ENCODE measurements at regions not wholly inside any gene's neighbourhood (a gene's known extent, or its start where the extent isn't known, plus 50 kb on each side); places are given as distances from the start of the nearest gene placed in this dataset.

DNA sequence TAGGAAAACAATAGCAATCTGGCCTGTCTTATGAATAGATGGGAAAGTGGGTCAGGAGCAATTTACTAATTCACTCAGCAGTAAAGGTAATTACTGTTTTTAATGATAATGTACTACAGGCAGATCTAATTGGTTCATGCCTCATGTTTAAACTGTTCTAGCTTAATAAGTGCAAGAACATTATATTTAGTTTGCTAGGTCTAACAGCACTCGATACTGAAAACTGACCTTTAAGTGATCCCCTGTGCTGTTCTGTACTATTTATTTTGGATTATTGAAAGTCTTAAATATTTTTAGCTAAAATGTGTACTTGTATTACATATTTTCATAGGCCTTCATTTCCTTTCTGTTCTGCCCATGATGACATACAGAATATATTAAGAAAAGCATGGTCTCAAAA, 998.0 kb upstream of the GJE1 start:
- no peak overlapping the region for H3K4me3 ChIP-seq (ENCODE audit: low read depth, low read length)
- no peak for DNase-seq (ENCODE audit: low read depth)
- TF ChIP-seq, protein P1, sequence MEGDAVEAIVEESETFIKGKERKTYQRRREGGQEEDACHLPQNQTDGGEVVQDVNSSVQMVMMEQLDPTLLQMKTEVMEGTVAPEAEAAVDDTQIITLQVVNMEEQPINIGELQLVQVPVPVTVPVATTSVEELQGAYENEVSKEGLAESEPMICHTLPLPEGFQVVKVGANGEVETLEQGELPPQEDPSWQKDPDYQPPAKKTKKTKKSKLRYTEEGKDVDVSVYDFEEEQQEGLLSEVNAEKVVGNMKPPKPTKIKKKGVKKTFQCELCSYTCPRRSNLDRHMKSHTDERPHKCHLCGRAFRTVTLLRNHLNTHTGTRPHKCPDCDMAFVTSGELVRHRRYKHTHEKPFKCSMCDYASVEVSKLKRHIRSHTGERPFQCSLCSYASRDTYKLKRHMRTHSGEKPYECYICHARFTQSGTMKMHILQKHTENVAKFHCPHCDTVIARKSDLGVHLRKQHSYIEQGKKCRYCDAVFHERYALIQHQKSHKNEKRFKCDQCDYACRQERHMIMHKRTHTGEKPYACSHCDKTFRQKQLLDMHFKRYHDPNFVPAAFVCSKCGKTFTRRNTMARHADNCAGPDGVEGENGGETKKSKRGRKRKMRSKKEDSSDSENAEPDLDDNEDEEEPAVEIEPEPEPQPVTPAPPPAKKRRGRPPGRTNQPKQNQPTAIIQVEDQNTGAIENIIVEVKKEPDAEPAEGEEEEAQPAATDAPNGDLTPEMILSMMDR (IDR thresholded peaks at IDR 0.05; ENCODE audit: control insufficient read depth, extremely low read depth, insufficient read depth), result no peak

DNA sequence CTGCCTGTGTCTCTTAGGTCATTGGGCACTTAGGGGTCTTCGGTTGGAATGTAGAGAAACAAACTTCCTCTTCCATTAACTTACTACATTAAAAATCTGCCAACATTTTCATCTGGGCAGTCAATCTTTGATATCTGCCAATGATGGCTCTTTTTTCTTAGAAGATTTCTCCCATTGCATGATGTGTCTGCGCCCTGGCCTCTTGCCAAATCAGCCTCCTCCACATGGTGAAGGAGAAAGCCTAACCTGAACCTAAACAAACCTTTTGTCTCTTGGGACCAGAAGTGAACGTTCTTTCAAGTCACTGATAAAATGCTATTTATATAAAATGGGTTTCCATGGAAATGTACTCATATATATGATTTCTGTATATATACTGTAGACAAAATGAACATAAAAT, 998.9 kb upstream of the GJE1 start:
- no peak for DNase-seq (ENCODE audit: low read depth)

DNA sequence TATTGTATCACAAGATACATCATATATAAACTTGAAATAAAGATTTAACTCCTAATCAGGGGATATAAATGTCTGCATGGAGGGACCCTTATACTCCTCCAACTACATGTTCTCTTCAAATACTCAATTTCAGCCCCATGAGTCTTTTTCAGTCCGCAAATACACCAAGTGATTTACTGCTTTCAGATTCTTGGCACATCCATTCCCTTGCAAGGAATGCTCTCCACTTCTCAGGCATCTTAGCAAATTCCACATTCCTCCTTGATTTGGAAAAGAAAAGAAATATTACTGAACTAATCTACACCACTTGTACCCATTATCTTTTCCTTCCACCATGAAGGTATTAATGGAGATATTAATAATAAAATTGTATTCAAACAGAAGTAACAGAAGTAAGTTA, 999.4 kb upstream of the GJE1 start:
- DNase-seq (ENCODE audit: low read depth), result no peak
- TF ChIP-seq, protein P1 (IDR thresholded peaks at IDR 0.05; ENCODE audit: control insufficient read depth, extremely low read depth, insufficient read depth), result no peak

More for the DNA sequence above, 998.9 kb upstream of the GJE1 start:
- H3K4me3 ChIP-seq (ENCODE audit: low read depth, low read length), result no peak overlapping the region
- TF ChIP-seq, protein P1 (IDR thresholded peaks at IDR 0.05; ENCODE audit: control insufficient read depth, extremely low read depth, insufficient read depth), result no peak

DNA sequence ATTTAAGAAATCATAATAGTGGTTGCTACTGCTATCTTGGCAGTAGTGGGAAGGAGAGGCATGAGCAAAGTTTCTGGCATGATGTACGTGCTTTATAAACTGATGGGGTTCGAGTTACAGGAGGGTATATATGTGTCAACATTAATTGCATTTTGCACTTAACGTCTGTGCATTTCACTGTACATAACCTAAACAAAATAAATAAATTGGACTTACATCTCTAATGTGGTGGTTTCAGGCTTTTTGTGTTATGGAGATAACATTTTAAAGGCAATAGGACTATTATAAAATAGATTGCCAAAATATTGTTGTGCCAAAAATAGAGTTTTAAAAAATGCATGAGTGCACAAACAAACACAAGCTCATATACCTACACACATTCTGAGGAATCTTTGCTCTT, 1001.1 kb upstream of the GJE1 start:
- no peak for DNase-seq (ENCODE audit: low read depth)
- TF ChIP-seq, protein P1 (IDR thresholded peaks at IDR 0.05; ENCODE audit: control insufficient read depth, extremely low read depth, insufficient read depth), result no peak
- H3K4me3 ChIP-seq (ENCODE audit: low read depth, low read length), result no peak overlapping the region

More for the DNA sequence above, 999.4 kb upstream of the GJE1 start:
- H3K4me3 ChIP-seq (ENCODE audit: low read depth, low read length), result no peak overlapping the region

DNA sequence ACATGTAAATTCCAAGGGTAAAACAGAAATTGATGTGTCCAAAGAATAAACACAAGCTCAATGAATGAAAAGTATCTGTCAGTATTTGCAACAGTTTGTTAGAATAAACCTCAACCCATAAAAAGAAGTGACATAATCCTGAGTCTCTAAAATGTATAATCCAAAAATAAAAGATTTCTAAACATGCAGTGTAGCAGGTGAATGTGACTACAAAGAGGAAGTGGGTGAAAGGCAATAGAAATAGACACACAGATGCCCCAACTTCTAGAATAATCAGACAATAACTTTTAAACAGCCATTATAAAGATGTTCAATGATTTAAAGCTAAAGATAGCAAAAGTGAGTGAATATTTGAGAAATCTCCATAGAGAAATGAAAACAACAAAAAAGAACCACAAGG, 1009.2 kb upstream of the GJE1 start:
- DNase-seq (ENCODE audit: low read depth), result no peak
- H3K4me3 ChIP-seq (ENCODE audit: low read depth, low read length), result no peak overlapping the region
- TF ChIP-seq, protein P1 (IDR thresholded peaks at IDR 0.05; ENCODE audit: control insufficient read depth, extremely low read depth, insufficient read depth), result no peak

DNA sequence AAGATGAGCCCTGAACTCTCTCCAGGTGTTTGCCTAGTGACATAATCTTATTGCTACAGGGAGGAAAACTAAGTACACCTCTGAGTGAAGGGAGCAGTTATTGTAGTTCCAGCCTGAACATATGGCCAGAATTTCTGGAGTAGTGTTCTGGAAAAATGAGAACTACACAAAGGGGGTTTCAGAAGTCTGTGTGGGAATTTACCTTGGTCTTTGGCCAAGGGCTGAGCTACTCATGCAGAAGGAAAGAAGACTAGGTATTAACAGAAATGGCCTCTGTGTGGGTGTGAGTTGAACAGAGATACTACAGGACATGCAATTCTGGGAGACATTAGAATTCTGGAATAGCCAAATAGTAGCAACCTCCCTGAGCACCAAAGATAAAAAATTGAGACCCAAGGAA, 1009.7 kb upstream of the GJE1 start:
- H3K4me3 ChIP-seq (ENCODE audit: low read depth, low read length), result no peak overlapping the region
- TF ChIP-seq, protein P1 (IDR thresholded peaks at IDR 0.05; ENCODE audit: control insufficient read depth, extremely low read depth, insufficient read depth), result no peak
- DNase-seq (ENCODE audit: low read depth), result peak; percentile 6

DNA sequence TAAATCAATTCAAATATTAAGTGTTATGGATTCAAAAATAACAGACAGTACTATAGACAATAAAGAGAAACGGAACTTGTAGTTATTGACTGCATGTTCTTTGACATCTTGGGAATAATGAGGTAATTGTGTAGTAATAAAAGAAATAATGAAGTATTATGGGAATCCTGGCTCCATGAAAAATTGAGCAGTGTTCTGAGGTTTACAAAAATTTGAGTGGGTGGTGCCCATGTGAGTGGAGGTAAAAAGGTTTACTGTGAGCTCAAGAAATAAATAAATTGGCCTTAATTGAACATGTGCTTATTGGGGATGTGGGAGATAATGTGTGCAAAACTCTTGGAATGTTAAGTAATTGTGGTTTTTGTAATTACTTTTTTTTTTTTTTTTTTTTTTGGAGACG, 1013.7 kb upstream of the GJE1 start:
- DNase-seq (ENCODE audit: low read depth), result no peak
- TF ChIP-seq, protein P1 (IDR thresholded peaks at IDR 0.05; ENCODE audit: control insufficient read depth, extremely low read depth, insufficient read depth), result no peak
- H3K4me3 ChIP-seq (ENCODE audit: low read depth, low read length), result no peak overlapping the region
